GM12865 (cell line): ENCODE measurements at regions not wholly inside any gene's neighbourhood (a gene's known extent, or its start where the extent isn't known, plus 50 kb on each side); places are given as distances from the start of the nearest gene placed in this dataset.

Experiments
- DNase-seq: peaks from one replicate; pipeline ENCODE4 v3.0.0; 2010; ENCODE audit warnings: low read depth
- H3K4me3 ChIP-seq: 2 replicates; pipeline ENCODE4 v1.5.1; 2011; ENCODE audit warnings: mild to moderate bottlenecking, low read depth, low read length, control low read depth
- CTCF ChIP-seq: IDR thresholded peaks from 2 replicates; pipeline ENCODE4 v1.5.1; 2011; ENCODE audit warnings: low read length, control low read depth, low read depth, inconsistent platforms; ENCODE audit not compliant: insufficient read depth; ENCODE audit errors: missing control alignments

- no peak for TF ChIP-seq CTCF
- no peak overlapping the region for H3K4me3 ChIP-seq
- DNase-seq: no peak
Measured at GRCh38 chrX:115366535-115366934, 77.0 kb downstream of the LUZP4 start.

- no peak overlapping the region for H3K4me3 ChIP-seq
- DNase-seq: no peak
- no peak for TF ChIP-seq CTCF
Measured at GRCh38 chrX:115367455-115367854, 77.9 kb downstream of the LUZP4 start.

- TF ChIP-seq CTCF: no peak
- DNase-seq: no peak
Measured at GRCh38 chrX:115367951-115368350, 78.4 kb downstream of the LUZP4 start.

GRCh38 chrX:115368876-115369275, 79.4 kb downstream of the LUZP4 start:
- no peak for DNase-seq
- H3K4me3 ChIP-seq: no peak overlapping the region
- TF ChIP-seq CTCF: no peak

More at GRCh38 chrX:115367951-115368350, 78.4 kb downstream of the LUZP4 start:
- H3K4me3 ChIP-seq: no peak overlapping the region

- DNase-seq: no peak
- no peak for TF ChIP-seq CTCF
- no peak overlapping the region for H3K4me3 ChIP-seq
Measured at GRCh38 chrX:115372152-115372551, 82.6 kb downstream of the LUZP4 start.

- DNase-seq: no peak
- no peak for TF ChIP-seq CTCF
- no peak overlapping the region for H3K4me3 ChIP-seq
Measured at GRCh38 chrX:115373308-115373707, 83.8 kb downstream of the LUZP4 start.

- TF ChIP-seq CTCF: no peak
- H3K4me3 ChIP-seq: no peak overlapping the region
- DNase-seq: no peak
Measured at GRCh38 chrX:115378471-115378870, 89.0 kb downstream of the LUZP4 start.
